Activated T-cell treated with anti-CD3 and anti-CD28 coated beads, Interleukin-2, amount 50 U/mL, for 4 hours (primary cell): ENCODE measurements at regions not wholly inside any gene's neighbourhood (a gene's known extent, or its start where the extent isn't known, plus 50 kb on each side); places are given as distances from the start of the nearest gene placed in this dataset.

ENCODE experiments used
- ATAC-seq, 2 donors: fragments of 200-7000 bp; cut with Tn5 transposase; one replicate each; pipeline ENCODE4 v1.10.0; 2021
- DNase-seq: peaks from one replicate; pipeline ENCODE4 v3.0.0-alpha.2; 2020
- H3K27me3 Mint-ChIP-seq: one replicate; pipeline ENCODE4 v1.8.0; 2021; ENCODE audit warnings: low read depth, mixed read lengths
- H3K36me3 Mint-ChIP-seq: one replicate; pipeline ENCODE4 v1.8.0; 2022; ENCODE audit warnings: mixed read lengths; ENCODE audit not compliant: insufficient read depth
- H3K4me1 Mint-ChIP-seq: one replicate; pipeline ENCODE4 v1.8.0; 2021; ENCODE audit warnings: low read depth, mixed read lengths
- H3K4me3 Mint-ChIP-seq: one replicate; pipeline ENCODE4 v1.8.0; 2021; ENCODE audit warnings: mild to moderate bottlenecking, moderate library complexity, mixed read lengths
- H3K9me3 Mint-ChIP-seq: one replicate; pipeline ENCODE4 v1.8.0; 2021; ENCODE audit warnings: mixed read lengths

DNA sequence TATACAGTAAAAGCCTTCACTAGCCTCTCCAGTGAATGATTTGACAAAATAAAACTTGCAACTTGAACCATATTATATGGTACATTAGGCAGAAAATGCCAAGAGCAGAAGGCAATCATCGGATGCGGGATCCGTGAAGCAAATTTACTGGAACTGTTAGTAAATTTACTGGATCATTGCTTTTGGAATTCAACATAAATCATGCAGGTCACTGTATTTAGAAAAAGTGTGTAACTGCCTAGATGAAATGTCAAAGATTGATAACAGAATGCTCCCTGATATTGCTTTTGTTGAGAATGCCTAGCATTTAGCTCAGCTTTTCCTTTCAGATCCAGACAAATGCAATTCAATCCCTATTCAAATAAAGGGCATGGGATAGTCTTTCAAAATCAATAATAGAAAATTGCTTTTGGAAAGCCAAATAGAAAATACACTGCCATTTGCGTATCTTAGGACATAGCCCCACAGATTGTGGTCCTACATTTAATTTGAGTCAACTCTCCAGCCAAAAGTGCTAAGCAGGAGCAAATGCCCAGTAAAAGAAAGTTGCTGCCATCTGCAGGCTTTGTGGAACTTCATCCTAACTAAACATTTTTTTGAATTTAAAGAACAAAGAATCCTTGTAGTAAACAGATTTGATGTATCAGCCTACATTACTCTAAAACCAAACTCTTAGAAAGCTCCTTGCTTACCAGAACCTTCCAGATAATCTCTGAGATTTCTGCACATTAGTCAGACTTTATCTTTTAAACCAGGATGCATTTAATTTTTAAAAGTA, 109.5 kb upstream of the HSF2 start:
- DNase-seq = no peak
- Mint-ChIP-seq H3K9me3 (no peaks in the 10 kb centered on the region), H3K4me1 (no peaks in the 10 kb centered on the region), H3K36me3 (no peaks in the 10 kb centered on the region), H3K27me3 (no peaks in the 10 kb centered on the region), H3K4me3 (no peak overlapping the region)
- no peak for ATAC-seq

DNA sequence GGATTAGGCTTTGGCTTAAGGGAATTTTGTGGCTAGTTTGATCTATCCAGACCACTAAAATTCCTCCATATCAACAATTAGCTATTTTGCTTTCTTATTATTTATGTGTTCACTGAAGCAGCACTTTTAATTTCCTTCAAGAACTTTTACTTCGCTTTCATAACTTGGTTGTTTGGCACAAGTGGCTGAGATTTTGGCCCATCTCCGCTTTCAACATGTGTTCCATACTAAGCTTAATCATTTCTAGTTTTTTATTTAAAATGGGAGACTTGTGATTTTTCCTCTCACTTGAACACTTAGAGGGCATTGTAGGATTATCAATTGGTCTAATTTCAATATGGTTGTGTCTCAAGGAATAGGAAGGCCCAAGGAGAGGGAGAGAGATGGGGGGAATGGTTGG, 102.4 kb upstream of the HSF2 start:
- H3K9me3 Mint-ChIP-seq = no peaks in the 10 kb centered on the region
- no peaks in the 10 kb centered on the region for H3K4me1 Mint-ChIP-seq
- H3K36me3 Mint-ChIP-seq = no peaks in the 10 kb centered on the region
- H3K27me3 Mint-ChIP-seq = no peaks in the 10 kb centered on the region
- DNase-seq (no peak), ATAC-seq (no peak)
- H3K4me3 Mint-ChIP-seq = no peak overlapping the region

DNA sequence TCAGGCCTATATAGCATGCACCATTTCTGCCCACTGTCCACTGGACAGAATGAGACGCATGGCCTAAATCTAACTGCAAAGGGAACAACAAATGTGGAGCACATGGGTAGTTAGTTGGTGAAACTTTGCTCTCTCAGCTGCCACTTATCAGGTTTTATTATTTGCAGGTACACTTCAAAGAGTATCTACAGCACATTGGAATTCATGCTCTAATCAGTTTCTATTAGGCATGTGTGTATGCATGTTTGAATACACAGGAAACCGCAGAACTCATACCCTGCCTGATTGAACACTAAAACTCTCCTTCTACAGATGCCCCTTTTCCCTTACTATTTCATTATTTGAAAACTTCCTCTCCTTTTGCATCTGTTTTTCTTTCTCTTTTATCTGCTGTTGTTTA, 97.4 kb upstream of the HSF2 start:
- DNase-seq = no peak
- no peaks in the 10 kb centered on the region for H3K36me3 Mint-ChIP-seq
- H3K4me1 Mint-ChIP-seq = no peaks in the 10 kb centered on the region
- peaks cover 9% of the 10 kb centered on the region for H3K9me3 Mint-ChIP-seq
- ATAC-seq = no peak
- H3K4me3 Mint-ChIP-seq = no peak overlapping the region
- H3K27me3 Mint-ChIP-seq = peaks cover 8% of the 10 kb centered on the region

DNA sequence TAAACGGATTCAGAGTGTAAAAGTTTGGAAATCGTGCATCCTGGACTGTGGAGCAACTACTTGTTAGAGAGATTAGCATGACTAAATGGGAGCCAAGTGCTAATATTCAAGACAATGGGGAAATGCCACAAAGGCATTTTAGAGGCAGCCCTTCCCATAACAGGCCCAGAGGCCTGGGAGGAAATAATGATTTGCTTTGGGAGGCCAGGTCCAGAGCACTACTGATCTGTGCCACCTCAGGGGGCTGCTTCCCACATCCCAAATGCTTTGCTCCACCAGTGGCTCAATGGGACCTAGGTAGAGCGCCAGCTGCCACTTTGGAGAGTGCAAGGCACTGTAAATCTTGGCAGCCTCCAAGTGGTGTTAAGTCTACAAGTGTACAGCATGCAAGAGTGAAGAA, 91.9 kb upstream of the HSF2 start:
- no peak for ATAC-seq
- DNase-seq = no peak
- H3K27me3 Mint-ChIP-seq = peaks cover 12% of the 10 kb centered on the region
- no peaks in the 10 kb centered on the region for H3K4me1 Mint-ChIP-seq
- H3K9me3 Mint-ChIP-seq = peaks cover 13% of the 10 kb centered on the region
- H3K36me3 Mint-ChIP-seq = no peaks in the 10 kb centered on the region
- H3K4me3 Mint-ChIP-seq = no peak overlapping the region

DNA sequence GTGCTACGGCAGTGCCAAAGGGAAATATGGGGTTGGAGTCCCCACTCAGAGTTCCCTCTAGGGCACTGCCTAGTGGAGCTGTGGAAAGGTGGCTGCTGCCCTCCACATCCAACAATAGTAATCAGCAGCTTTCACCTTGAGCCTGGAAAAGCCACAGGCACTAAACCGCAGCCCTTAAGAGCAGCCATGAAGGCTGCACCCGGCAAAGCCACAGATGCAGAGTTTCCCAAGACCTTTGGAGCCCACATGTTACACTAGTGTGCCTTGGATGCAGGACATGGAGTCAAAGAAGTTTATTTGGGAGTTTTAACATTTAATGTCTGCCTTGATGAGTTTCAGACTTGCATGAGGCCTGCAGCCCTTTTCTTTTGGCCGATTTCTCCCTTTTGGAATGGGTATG, 91.4 kb upstream of the HSF2 start:
- H3K36me3 Mint-ChIP-seq = no peaks in the 10 kb centered on the region
- DNase-seq (no peak), ATAC-seq (no peak)
- H3K9me3 Mint-ChIP-seq = peaks cover 13% of the 10 kb centered on the region
- H3K4me1 Mint-ChIP-seq = no peaks in the 10 kb centered on the region
- H3K4me3 Mint-ChIP-seq = no peak overlapping the region
- peaks cover 17% of the 10 kb centered on the region for H3K27me3 Mint-ChIP-seq

DNA sequence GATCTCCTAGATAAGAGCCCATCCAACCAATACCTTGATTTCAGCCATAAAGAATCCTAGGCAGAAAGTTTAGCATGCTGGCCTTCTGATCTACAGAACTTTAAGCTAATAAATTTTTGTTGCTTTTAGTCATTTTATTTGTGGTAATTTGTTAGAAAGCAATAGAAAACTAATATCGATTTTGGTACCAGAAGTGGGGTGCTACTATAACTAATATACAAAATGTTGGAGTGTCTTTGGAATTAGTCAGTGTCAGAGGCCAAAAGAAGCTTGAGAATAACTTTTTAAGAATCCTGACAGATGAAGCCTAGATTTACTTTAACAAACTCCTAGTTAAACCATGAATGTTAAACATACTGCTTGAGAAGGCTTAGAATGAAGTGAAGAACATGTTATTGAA, 83.6 kb upstream of the HSF2 start:
- H3K9me3 Mint-ChIP-seq = peaks cover 16% of the 10 kb centered on the region
- peaks cover 10% of the 10 kb centered on the region for H3K27me3 Mint-ChIP-seq
- no peaks in the 10 kb centered on the region for H3K4me1 Mint-ChIP-seq
- no peaks in the 10 kb centered on the region for H3K36me3 Mint-ChIP-seq
- ATAC-seq = no peak
- no peak for DNase-seq
- no peak overlapping the region for H3K4me3 Mint-ChIP-seq

DNA sequence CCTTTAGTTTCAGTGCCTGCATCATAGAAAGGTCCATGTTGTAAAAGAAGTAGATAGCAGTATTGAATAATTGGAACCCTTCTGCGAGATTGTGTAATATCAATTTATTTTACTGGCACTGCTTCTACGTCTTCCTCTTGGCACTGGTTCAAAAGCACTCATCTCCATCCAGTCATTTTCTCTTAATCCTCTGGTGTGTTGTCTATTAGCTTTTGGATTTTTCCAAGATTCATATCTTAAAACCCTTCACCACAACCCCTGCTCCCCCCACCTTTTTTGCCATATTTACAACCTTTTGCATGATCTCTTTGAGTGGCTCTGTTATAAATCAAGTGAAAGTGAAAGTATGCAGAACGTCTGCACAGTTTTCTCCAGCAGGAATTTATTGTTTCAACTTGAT, 76.6 kb upstream of the HSF2 start:
- H3K4me3 Mint-ChIP-seq = peak overlapping the region; percentile 88
- ATAC-seq (no peak), DNase-seq (no peak)
- no peaks in the 10 kb centered on the region for H3K36me3 Mint-ChIP-seq
- H3K27me3 Mint-ChIP-seq = no peaks in the 10 kb centered on the region
- H3K9me3 Mint-ChIP-seq = no peaks in the 10 kb centered on the region
- H3K4me1 Mint-ChIP-seq = peaks cover 19% of the 10 kb centered on the region

DNA sequence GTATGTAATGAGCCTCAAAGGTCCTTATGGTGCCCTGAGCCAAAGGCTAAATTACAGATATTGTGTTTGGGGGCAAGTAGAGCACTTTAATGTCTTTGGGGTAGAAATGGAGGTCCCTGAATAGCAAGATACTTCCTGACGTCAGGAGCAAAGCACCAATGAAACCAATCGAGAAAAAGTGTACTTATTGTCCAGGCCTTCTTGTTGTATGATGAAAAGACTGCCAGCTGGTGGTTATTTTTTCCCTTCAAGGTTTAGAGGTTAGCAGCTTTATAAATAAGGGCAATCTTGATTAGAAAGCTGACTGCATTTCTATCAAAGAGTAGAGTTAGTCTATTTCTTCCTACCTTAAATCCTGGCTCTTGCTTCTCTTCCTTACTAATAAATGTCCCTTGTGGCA, 76.1 kb upstream of the HSF2 start:
- Mint-ChIP-seq H3K4me1 (peaks cover 19% of the 10 kb centered on the region), H3K27me3 (no peaks in the 10 kb centered on the region), H3K9me3 (no peaks in the 10 kb centered on the region), H3K4me3 (peak overlapping the region; percentile 88), H3K36me3 (no peaks in the 10 kb centered on the region)
- ATAC-seq (no peak), DNase-seq (no peak)

DNA sequence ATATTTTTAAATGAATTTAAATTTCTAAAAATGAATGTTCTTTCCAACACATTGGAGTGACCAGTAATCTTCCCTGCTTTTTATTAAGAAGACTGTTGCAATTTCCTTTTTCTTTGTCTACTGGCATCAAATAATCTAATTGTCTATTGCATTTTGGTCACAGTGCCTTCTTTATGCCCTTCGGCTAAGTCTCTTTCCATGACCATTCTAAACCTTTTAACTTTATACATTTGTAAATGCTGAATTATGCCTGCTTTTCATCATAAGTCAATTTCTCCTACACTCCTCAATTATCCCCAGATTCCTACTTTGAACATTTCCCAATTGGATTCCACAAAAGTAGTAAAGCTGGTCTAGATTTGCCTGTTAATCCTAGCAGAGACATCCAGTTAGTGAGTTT, 69.1 kb upstream of the HSF2 start:
- DNase-seq = no peak
- no peaks in the 10 kb centered on the region for H3K9me3 Mint-ChIP-seq
- ATAC-seq = no peak
- H3K4me3 Mint-ChIP-seq = no peak overlapping the region
- no peaks in the 10 kb centered on the region for H3K36me3 Mint-ChIP-seq
- H3K4me1 Mint-ChIP-seq = no peaks in the 10 kb centered on the region
- peaks cover 5% of the 10 kb centered on the region for H3K27me3 Mint-ChIP-seq

DNA sequence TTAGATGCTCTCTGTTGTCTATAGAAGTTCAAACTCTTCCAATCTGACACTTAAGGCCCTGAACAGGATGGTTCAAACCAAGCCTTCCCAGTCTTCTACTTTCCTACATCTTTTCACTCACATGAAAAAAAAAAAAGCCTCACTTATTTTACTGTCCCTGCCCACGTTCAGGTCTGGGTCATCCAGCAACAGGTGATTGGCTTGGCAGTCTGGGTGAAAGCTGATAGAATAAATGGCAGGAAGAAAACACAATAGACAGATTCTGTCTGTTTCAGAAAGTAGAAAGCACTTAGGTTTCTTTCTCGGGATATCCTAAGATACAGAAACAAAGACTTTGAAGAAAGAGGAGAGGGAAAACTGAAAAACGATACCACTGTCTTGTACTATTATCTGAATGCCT, 61.8 kb upstream of the HSF2 start:
- peaks cover 4% of the 10 kb centered on the region for H3K27me3 Mint-ChIP-seq
- no peaks in the 10 kb centered on the region for H3K36me3 Mint-ChIP-seq
- H3K4me1 Mint-ChIP-seq = no peaks in the 10 kb centered on the region
- DNase-seq (no peak), ATAC-seq (no peak)
- H3K4me3 Mint-ChIP-seq = no peak overlapping the region
- H3K9me3 Mint-ChIP-seq = no peaks in the 10 kb centered on the region

DNA sequence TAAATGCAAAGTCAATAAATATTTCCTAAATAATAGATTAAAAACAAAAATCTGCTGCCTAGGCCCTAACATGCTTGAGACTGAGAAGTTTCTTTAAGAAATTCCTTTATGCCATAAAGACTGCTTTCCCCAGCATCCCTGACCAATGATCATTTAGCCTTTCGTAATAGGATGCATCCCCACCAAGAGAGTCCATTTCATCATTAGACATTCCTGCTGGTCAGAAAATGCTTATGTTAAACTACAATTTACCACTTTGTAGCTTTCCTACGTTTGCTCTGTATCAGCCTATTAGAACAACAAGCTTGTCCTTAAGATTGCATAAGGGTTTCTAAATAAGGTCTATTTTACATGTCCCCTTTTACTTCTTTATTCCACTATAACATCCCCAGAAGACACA, 59.8 kb upstream of the HSF2 start:
- Mint-ChIP-seq H3K4me3 (no peak overlapping the region), H3K9me3 (no peaks in the 10 kb centered on the region), H3K4me1 (no peaks in the 10 kb centered on the region), H3K27me3 (peaks cover 11% of the 10 kb centered on the region), H3K36me3 (no peaks in the 10 kb centered on the region)
- DNase-seq = no peak
- no peak for ATAC-seq

DNA sequence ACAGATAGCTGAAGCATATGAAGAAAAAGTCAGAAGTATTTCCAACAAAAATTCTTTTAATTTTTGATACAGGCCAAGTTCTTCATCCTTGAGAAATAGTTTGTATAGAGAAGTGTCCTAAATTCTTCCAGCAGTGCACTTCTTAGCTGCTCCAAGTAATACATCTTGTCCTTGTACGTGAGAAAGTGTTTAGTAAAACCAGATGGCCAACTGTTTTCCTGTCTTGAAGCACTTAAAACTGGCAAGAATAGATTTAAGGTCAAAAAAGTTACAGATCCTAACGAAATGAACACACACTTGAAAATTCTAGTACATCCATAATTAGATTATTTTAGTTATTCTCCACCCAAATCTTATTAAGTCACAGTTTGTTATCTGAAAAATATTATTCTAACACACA, 52.2 kb upstream of the HSF2 start:
- ATAC-seq (no peak), DNase-seq (no peak)
- no peaks in the 10 kb centered on the region for H3K9me3 Mint-ChIP-seq
- no peaks in the 10 kb centered on the region for H3K36me3 Mint-ChIP-seq
- H3K4me3 Mint-ChIP-seq = no peak overlapping the region
- H3K4me1 Mint-ChIP-seq = no peaks in the 10 kb centered on the region
- H3K27me3 Mint-ChIP-seq = peaks cover 15% of the 10 kb centered on the region

DNA sequence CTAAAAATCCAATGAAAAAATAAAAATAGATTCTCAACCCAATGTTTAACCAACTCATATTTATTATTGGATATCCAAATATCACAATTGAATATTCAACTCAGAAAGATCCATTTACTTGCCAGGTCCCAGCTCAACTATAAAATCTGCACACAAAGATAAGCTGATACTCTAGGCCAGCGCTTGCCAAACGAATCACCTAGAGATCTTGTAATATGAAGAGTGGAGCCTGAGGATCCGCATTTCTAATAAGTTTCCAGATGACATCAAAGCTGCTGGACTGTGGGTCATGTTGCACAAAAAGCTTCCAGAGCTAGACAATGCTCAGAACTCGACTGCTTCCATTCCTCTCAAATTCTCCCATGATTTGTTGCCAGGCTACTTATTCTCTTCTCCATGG, 51.7 kb upstream of the HSF2 start:
- Mint-ChIP-seq H3K4me1 (no peaks in the 10 kb centered on the region), H3K4me3 (no peak overlapping the region), H3K36me3 (no peaks in the 10 kb centered on the region), H3K27me3 (peaks cover 15% of the 10 kb centered on the region), H3K9me3 (no peaks in the 10 kb centered on the region)
- DNase-seq = no peak
- ATAC-seq = no peak
